HEK293T (cell line): ENCODE measurements at regions not wholly inside any gene's neighbourhood (a gene's known extent, or its start where the extent isn't known, plus 50 kb on each side); places are given as distances from the start of the nearest gene placed in this dataset.
"Not testable (repeated sequence)": the region's sequence is repeated elsewhere in the genome, so short reads cannot be mapped to it uniquely, and the experiment has no call there.

ENCODE experiments used
- BHLHE40 ChIP-seq: fragments of 450-650 bp; IDR thresholded peaks from 2 replicates; pipeline ENCODE4 v1.6.1; 2016; ENCODE audit warnings: mild to moderate bottlenecking, moderate library complexity, borderline replicate concordance
- FOXA1 ChIP-seq: fragments of 450-650 bp; IDR thresholded peaks from 2 replicates; pipeline ENCODE4 v1.6.1; 2016; ENCODE audit warnings: mild to moderate bottlenecking
- SUZ12 ChIP-seq: fragments of 450-650 bp; IDR thresholded peaks from 2 replicates; pipeline ENCODE4 v1.6.1; 2016; ENCODE audit warnings: mild to moderate bottlenecking

GRCh38 chr7:55741721-55742631 is 120.6 kb downstream of the SEPTIN14 start:
- not testable (repeated sequence) for TF ChIP-seq SUZ12, FOXA1, BHLHE40
